Neural crest cell (in vitro differentiated cells): ENCODE measurements at regions not wholly inside any gene's neighbourhood (a gene's known extent, or its start where the extent isn't known, plus 50 kb on each side); places are given as distances from the start of the nearest gene placed in this dataset.
"Not testable (repeated sequence)": the region's sequence is repeated elsewhere in the genome, so short reads cannot be mapped to it uniquely, and the experiment has no call there.

Experiments used
- DNase-seq: peaks from one replicate; pipeline ENCODE4 v3.0.0; 2021; ENCODE audit warnings: low read depth, mixed read lengths, low spot score
- H3K27ac Mint-ChIP-seq: one replicate; pipeline ENCODE4 v1.8.0; 2021; ENCODE audit warnings: mild to moderate bottlenecking, mixed read lengths; ENCODE audit not compliant: unreplicated experiment
- H3K27me3 Mint-ChIP-seq: 2 replicates; pipeline ENCODE4 v1.8.0; 2021; ENCODE audit warnings: low read depth, mild to moderate bottlenecking, mixed read lengths
- H3K36me3 Mint-ChIP-seq: 2 replicates; pipeline ENCODE4 v1.8.0; 2021; ENCODE audit warnings: low read depth, mild to moderate bottlenecking, mixed read lengths
- H3K4me1 Mint-ChIP-seq: 2 replicates; pipeline ENCODE4 v1.8.0; 2021; ENCODE audit warnings: mixed read lengths
- H3K4me3 Mint-ChIP-seq: one replicate; pipeline ENCODE4 v1.8.0; 2021; ENCODE audit warnings: mild to moderate bottlenecking, mixed read lengths
- H3K9me3 Mint-ChIP-seq: 2 replicates; pipeline ENCODE4 v1.8.0; 2021; ENCODE audit warnings: mixed read lengths
- TF ChIP-seq, protein P1 (sequence below): fragments of 200-600 bp; sonication (generic); conservative IDR thresholded peaks from 2 replicates; pipeline ENCODE4 v1.5.0; 2021; ENCODE audit warnings: antibody characterized with exemption, mild to moderate bottlenecking

DNA sequence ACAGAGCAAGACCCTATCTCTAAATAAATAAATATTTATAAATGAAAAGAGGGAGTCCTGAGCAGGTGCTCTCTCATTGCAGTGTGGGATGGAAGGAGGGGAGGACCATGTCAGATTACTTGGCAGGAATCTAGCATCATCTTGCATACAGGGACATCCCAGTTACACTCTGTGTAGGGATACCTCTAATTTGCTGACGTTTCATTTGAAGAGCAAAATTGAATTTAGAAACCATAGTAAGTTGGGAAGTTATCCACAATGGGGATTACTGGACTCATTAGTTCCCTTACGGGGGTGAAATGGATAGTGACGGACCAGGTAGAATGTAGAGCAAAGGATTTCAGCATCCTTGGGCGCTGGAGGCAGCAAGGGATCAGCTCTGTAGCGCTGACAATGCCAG, 52.1 kb downstream of the ARHGEF18 start:
- TF ChIP-seq, protein P1, sequence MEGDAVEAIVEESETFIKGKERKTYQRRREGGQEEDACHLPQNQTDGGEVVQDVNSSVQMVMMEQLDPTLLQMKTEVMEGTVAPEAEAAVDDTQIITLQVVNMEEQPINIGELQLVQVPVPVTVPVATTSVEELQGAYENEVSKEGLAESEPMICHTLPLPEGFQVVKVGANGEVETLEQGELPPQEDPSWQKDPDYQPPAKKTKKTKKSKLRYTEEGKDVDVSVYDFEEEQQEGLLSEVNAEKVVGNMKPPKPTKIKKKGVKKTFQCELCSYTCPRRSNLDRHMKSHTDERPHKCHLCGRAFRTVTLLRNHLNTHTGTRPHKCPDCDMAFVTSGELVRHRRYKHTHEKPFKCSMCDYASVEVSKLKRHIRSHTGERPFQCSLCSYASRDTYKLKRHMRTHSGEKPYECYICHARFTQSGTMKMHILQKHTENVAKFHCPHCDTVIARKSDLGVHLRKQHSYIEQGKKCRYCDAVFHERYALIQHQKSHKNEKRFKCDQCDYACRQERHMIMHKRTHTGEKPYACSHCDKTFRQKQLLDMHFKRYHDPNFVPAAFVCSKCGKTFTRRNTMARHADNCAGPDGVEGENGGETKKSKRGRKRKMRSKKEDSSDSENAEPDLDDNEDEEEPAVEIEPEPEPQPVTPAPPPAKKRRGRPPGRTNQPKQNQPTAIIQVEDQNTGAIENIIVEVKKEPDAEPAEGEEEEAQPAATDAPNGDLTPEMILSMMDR = no peak
- Mint-ChIP-seq H3K27me3 (no peaks in the 10 kb centered on the region), H3K4me1 (peaks cover 13% of the 10 kb centered on the region), H3K36me3 (no peaks in the 10 kb centered on the region), H3K4me3 (no peak overlapping the region), H3K9me3 (no peaks in the 10 kb centered on the region), H3K27ac (no peak overlapping the region)
- no peak for DNase-seq

DNA sequence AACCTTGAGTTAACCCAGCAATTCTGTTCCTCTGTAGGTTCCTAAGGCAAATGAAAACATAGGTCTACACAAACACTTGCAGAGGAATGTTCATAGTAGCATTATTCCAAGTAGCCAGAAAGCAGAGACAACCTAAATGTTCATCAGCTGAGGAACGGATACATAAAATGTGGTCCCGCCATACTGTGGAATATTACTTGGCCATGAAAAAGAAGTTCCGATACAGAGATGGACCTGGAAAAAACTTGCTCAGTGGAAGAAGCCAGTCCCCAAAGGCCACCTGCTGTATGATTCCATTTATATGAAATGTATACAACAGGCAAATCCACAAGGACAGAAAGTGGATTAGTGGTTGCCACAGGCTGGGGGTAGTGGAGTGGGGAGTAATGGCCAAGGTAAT, 53.0 kb downstream of the ARHGEF18 start:
- H3K4me3 Mint-ChIP-seq = no peak overlapping the region
- DNase-seq = no peak
- H3K4me1 Mint-ChIP-seq = peaks cover 8% of the 10 kb centered on the region
- no peaks in the 10 kb centered on the region for H3K9me3 Mint-ChIP-seq
- H3K27ac Mint-ChIP-seq = no peak overlapping the region
- TF ChIP-seq, protein P1 = no peak
- H3K27me3 Mint-ChIP-seq = no peaks in the 10 kb centered on the region
- no peaks in the 10 kb centered on the region for H3K36me3 Mint-ChIP-seq

DNA sequence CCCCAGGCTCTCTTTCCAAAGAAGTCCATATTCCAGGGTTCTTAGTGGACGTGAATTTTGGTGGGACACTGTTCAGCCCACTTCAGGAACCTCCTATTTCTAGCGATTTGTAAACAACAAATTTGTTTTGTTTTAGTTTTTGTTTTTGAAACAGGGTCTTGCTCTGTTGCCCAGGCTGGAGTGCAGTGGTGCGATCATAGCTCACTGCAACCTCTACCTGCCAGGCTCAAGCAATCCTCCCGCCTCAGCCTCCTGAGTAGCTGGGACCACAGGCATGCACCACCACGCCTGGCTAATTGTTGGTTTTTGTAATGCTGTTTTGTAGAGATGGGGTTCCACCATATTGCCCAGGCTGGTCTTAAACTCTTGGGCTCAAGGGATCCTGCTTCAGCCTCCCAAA, 56.7 kb downstream of the ARHGEF18 start:
- DNase-seq, H3K4me1 Mint-ChIP-seq, H3K9me3 Mint-ChIP-seq, H3K27me3 Mint-ChIP-seq, H3K36me3 Mint-ChIP-seq, H3K27ac Mint-ChIP-seq: not testable (repeated sequence)
- H3K4me3 Mint-ChIP-seq = peak overlapping the region; percentile 11

DNA sequence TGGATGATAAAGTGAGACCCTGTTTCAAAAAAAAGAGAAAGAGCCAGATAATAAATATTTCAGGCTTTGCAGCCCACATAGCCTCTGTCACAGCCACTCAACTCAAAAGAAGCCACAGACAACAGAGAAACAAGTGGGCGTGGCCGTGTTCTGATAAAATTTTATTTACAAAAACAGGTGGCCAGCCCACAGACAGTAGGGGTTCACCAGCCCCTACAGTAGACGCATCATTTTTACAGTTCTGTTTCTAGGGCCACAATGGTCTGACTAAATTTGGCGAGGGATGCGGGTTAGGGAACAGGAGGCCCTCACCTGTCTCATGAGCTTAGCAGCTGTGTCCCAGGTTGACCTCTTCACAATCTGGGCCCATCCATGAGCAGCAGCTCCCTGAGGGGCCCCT, 59.5 kb downstream of the ARHGEF18 start:
- Mint-ChIP-seq H3K27ac (no peak overlapping the region), H3K4me1 (peaks cover 6% of the 10 kb centered on the region)

GRCh38 chr19:7410946-7411345, 62.2 kb downstream of the ARHGEF18 start:
- Mint-ChIP-seq H3K4me1 (peaks cover 12% of the 10 kb centered on the region), H3K9me3 (no peaks in the 10 kb centered on the region), H3K36me3 (peaks cover 3% of the 10 kb centered on the region), H3K27me3 (no peaks in the 10 kb centered on the region), H3K4me3 (no peak overlapping the region), H3K27ac (no peak overlapping the region)
- DNase-seq = no peak
- TF ChIP-seq, protein P1 = no peak

More for the DNA sequence above, 59.5 kb downstream of the ARHGEF18 start:
- H3K27me3 Mint-ChIP-seq = no peaks in the 10 kb centered on the region
- no peak for DNase-seq
- no peaks in the 10 kb centered on the region for H3K9me3 Mint-ChIP-seq
- H3K36me3 Mint-ChIP-seq = peaks cover 3% of the 10 kb centered on the region
- TF ChIP-seq, protein P1 = no peak
- H3K4me3 Mint-ChIP-seq = no peak overlapping the region

DNA sequence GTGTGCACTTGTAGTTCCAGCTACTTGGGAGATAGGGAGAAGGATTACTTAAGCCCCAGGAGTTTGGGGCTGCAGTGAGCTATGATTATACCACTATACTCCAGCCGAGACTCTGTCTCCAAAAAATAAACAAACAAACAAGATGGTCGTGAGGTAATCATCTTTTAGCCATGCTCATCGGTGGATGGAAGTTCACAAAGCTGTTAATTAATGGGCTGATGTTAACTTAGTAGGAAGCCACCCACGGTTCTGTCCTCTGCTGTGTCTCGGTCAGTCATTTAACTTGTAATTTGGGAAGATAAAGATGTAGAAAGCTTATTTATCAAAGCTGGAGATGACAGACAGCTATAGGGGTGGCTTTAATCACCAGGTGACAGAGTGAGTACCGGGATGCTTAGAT, 64.9 kb downstream of the ARHGEF18 start:
- DNase-seq = no peak
- H3K4me3 Mint-ChIP-seq = no peak overlapping the region
- TF ChIP-seq, protein P1 = no peak
- H3K27ac Mint-ChIP-seq = no peak overlapping the region
- peaks cover 3% of the 10 kb centered on the region for H3K36me3 Mint-ChIP-seq
- H3K27me3 Mint-ChIP-seq = no peaks in the 10 kb centered on the region
- peaks cover 16% of the 10 kb centered on the region for H3K4me1 Mint-ChIP-seq
- no peaks in the 10 kb centered on the region for H3K9me3 Mint-ChIP-seq
